ENCODE measurements at regions not wholly inside any gene's neighbourhood (a gene's known extent, or its start where the extent isn't known, plus 50 kb on each side); places are given as distances from the start of the nearest gene placed in this dataset.

DNA sequence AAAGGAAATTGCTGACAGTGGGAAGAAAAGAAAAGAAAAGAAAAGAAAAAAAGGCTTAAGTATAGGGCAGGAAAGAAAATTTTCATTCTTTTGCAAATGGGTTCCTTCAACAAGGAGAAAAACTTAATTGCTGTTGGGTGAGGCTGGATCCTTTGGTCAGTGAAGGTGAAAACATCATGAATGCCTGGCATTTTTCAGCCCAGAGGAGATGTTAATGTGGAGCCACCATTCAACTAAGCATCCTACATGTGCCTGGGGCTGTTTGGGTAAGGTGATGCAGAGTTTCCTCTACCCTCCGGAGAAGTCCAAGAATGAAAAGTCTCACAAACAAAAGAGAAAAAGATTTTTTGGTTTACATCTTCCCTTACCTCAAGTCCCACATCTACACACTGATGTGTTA, 1032.2 kb upstream of the TSPY4 start:
- TF ChIP-seq, protein P1, sequence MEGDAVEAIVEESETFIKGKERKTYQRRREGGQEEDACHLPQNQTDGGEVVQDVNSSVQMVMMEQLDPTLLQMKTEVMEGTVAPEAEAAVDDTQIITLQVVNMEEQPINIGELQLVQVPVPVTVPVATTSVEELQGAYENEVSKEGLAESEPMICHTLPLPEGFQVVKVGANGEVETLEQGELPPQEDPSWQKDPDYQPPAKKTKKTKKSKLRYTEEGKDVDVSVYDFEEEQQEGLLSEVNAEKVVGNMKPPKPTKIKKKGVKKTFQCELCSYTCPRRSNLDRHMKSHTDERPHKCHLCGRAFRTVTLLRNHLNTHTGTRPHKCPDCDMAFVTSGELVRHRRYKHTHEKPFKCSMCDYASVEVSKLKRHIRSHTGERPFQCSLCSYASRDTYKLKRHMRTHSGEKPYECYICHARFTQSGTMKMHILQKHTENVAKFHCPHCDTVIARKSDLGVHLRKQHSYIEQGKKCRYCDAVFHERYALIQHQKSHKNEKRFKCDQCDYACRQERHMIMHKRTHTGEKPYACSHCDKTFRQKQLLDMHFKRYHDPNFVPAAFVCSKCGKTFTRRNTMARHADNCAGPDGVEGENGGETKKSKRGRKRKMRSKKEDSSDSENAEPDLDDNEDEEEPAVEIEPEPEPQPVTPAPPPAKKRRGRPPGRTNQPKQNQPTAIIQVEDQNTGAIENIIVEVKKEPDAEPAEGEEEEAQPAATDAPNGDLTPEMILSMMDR (IDR thresholded peaks at IDR 0.05) = no peak
- no peak for TF ChIP-seq ZFX (IDR thresholded peaks at IDR 0.05; ENCODE audit: borderline replicate concordance)

Measured in 22Rv1 (cell line).